Activated CD8-positive, alpha-beta memory T cell treated with anti-CD3 and anti-CD28 coated beads, Interleukin-2, amount 10 ng/mL, durations not matched to agents 7 days and 5 days (primary cell): ENCODE measurements at regions not wholly inside any gene's neighbourhood (a gene's known extent, or its start where the extent isn't known, plus 50 kb on each side); places are given as distances from the start of the nearest gene placed in this dataset.

Experiments used
- ATAC-seq: fragments of 150-1000 bp; cut with Tn5 transposase; one replicate; pipeline ENCODE4 v1.10.0; 2021; ENCODE audit warnings: moderate library complexity
- CTCF ChIA-PET: fragments of 350-600 bp; sonication (Branson Sonifier 250); formaldehyde crosslinking; loops from one replicate; lab custom pipeline; 2021; ENCODE audit warnings: antibody characterized with exemption; lab: Charles Lee
- DNase-seq: peaks from one replicate; pipeline ENCODE4 v3.0.0-alpha.2; 2020
- H3K27ac Mint-ChIP-seq: one replicate; pipeline ENCODE4 v1.8.0; 2021; ENCODE audit warnings: mild to moderate bottlenecking, mixed read lengths
- H3K27me3 Mint-ChIP-seq: one replicate; pipeline ENCODE4 v1.8.0; 2021; ENCODE audit warnings: mixed read lengths
- H3K36me3 Mint-ChIP-seq: one replicate; pipeline ENCODE4 v1.8.0; 2021; ENCODE audit warnings: mild to moderate bottlenecking, mixed read lengths
- H3K4me1 Mint-ChIP-seq: one replicate; pipeline ENCODE4 v1.8.0; 2021; ENCODE audit warnings: mixed read lengths
- H3K4me3 Mint-ChIP-seq: one replicate; pipeline ENCODE4 v1.8.0; 2021; ENCODE audit warnings: mild to moderate bottlenecking, moderate library complexity, mixed read lengths
- H3K9me3 Mint-ChIP-seq: one replicate; pipeline ENCODE4 v1.8.0; 2022; ENCODE audit warnings: low read depth, mixed read lengths

DNA sequence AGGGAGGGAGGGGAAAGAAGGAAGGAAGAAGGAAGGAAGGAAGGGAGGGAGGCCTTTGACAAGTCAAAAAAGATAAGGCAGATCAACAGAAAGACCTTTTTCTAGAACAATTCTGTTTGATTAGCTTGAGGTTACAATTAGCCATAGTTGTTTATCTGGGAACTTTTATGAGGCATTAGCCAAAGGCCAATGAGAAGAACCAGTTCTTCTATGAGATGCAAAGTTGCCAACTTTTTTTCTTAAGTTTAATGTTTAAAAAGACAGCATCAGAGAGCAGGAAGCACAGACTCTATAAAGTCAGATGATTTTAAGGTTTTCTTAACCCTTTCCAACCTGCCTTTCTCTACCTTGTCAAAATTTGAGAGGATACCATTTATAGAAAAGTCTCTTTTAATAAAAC is 301.3 kb upstream of the NR2F2 start:
- Mint-ChIP-seq H3K27me3 (peaks cover 27% of the 10 kb centered on the region), H3K9me3 (no peaks in the 10 kb centered on the region), H3K4me3 (no peak overlapping the region), H3K27ac (no peak overlapping the region), H3K36me3 (no peaks in the 10 kb centered on the region), H3K4me1 (no peaks in the 10 kb centered on the region)
- DNase-seq (no peak), ATAC-seq (no peak)
- CTCF ChIA-PET, result no interaction called here

- no peak overlapping the region for H3K27ac Mint-ChIP-seq
Observed at GRCh38 chr15:96031426-96032110, 298.9 kb upstream of the NR2F2 start.

GRCh38 chr15:96035091-96035490 is 295.4 kb upstream of the NR2F2 start:
- Mint-ChIP-seq H3K4me3 (no peak overlapping the region), H3K27ac (no peak overlapping the region), H3K4me1 (peaks cover 8% of the 10 kb centered on the region), H3K9me3 (no peaks in the 10 kb centered on the region), H3K36me3 (no peaks in the 10 kb centered on the region), H3K27me3 (peaks cover 71% of the 10 kb centered on the region)
- CTCF ChIA-PET, result no interaction called here
- no peak for DNase-seq
- ATAC-seq, result no peak

More at GRCh38 chr15:96031426-96032110, 298.9 kb upstream of the NR2F2 start:
- no peaks in the 10 kb centered on the region for H3K9me3 Mint-ChIP-seq
- ATAC-seq, result no peak
- peaks cover 47% of the 10 kb centered on the region for H3K27me3 Mint-ChIP-seq
- CTCF ChIA-PET, result no interaction called here
- H3K36me3 Mint-ChIP-seq, result no peaks in the 10 kb centered on the region
- H3K4me1 Mint-ChIP-seq, result no peaks in the 10 kb centered on the region
- H3K4me3 Mint-ChIP-seq, result no peak overlapping the region
- no peak for DNase-seq

DNA sequence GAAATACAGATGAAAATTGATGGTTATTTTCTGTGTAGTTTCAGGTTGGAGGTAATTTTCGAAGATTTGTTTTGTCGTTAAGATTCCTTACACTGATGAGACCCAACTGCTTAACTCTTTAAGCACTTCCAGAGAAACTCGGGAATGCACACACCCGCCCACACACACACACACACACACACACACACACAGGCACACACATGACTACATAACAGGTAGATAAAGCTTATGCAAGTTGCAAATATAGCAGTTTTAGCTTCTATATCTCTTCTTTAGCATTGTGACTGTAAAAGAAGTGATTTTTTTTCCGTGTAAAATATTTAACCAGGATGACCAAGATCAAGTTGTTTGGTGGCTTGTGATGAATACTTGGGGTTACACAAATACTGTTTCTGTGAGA is 294.9 kb upstream of the NR2F2 start:
- ATAC-seq, result no peak
- CTCF ChIA-PET, result no interaction called here
- Mint-ChIP-seq H3K4me1 (peaks cover 8% of the 10 kb centered on the region), H3K27ac (no peak overlapping the region), H3K27me3 (peaks cover 75% of the 10 kb centered on the region), H3K36me3 (no peaks in the 10 kb centered on the region), H3K9me3 (no peaks in the 10 kb centered on the region), H3K4me3 (no peak overlapping the region)
- no peak for DNase-seq

- peaks cover 8% of the 10 kb centered on the region for H3K4me1 Mint-ChIP-seq
- no peaks in the 10 kb centered on the region for H3K9me3 Mint-ChIP-seq
- H3K27ac Mint-ChIP-seq, result no peak overlapping the region
- CTCF ChIA-PET, result interaction anchor here (0.6 kb wide), 1 partner anchor 113 kb away, joined by 3 read pairs; no protein-coding TSS in a partner anchor
- peaks cover 73% of the 10 kb centered on the region for H3K27me3 Mint-ChIP-seq
- DNase-seq, result no peak
- no peak overlapping the region for H3K4me3 Mint-ChIP-seq
- ATAC-seq, result no peak
- no peaks in the 10 kb centered on the region for H3K36me3 Mint-ChIP-seq
Observed at GRCh38 chr15:96037584-96037983, 292.9 kb upstream of the NR2F2 start.

DNA sequence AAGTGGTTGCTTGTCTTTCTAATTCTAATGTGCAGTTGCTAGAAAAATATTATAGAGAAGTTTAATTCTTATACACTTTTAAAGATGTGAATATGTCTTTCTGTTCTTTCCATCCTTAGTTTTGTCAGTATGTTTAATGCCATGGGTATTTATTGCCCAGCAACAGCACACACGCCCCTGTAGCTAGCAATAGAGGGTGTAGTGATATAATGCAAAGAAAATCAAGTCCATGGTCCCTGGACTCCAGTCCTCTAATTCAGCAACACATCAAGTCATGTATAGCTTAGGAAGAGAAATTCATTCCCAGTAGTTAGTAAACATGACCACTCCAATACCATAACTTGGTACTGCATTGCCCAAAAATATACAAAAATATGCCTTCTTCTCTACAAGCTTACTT is 292.4 kb upstream of the NR2F2 start:
- Mint-ChIP-seq H3K36me3 (no peaks in the 10 kb centered on the region), H3K27me3 (peaks cover 74% of the 10 kb centered on the region), H3K9me3 (no peaks in the 10 kb centered on the region), H3K27ac (no peak overlapping the region), H3K4me3 (no peak overlapping the region), H3K4me1 (peaks cover 8% of the 10 kb centered on the region)
- DNase-seq (no peak), ATAC-seq (no peak)
- CTCF ChIA-PET, result interaction anchor here (0.6 kb wide), 1 partner anchor 114 kb away, joined by 3 read pairs; no protein-coding TSS in a partner anchor

- DNase-seq (no peak), ATAC-seq (no peak)
- CTCF ChIA-PET, result no interaction called here
- peaks cover 8% of the 10 kb centered on the region for H3K4me1 Mint-ChIP-seq
- H3K27me3 Mint-ChIP-seq, result peaks cover 75% of the 10 kb centered on the region
- no peak overlapping the region for H3K4me3 Mint-ChIP-seq
- no peak overlapping the region for H3K27ac Mint-ChIP-seq
- no peaks in the 10 kb centered on the region for H3K9me3 Mint-ChIP-seq
- no peaks in the 10 kb centered on the region for H3K36me3 Mint-ChIP-seq
Observed at GRCh38 chr15:96038650-96039049, 291.9 kb upstream of the NR2F2 start.

- no peak overlapping the region for H3K27ac Mint-ChIP-seq
- H3K4me1 Mint-ChIP-seq, result peaks cover 6% of the 10 kb centered on the region
- no peak overlapping the region for H3K4me3 Mint-ChIP-seq
- DNase-seq (no peak), ATAC-seq (no peak)
- no peaks in the 10 kb centered on the region for H3K9me3 Mint-ChIP-seq
- no peaks in the 10 kb centered on the region for H3K36me3 Mint-ChIP-seq
- peaks cover 65% of the 10 kb centered on the region for H3K27me3 Mint-ChIP-seq
- CTCF ChIA-PET, result no interaction called here
Observed at GRCh38 chr15:96041982-96042733, 288.3 kb upstream of the NR2F2 start.

DNA sequence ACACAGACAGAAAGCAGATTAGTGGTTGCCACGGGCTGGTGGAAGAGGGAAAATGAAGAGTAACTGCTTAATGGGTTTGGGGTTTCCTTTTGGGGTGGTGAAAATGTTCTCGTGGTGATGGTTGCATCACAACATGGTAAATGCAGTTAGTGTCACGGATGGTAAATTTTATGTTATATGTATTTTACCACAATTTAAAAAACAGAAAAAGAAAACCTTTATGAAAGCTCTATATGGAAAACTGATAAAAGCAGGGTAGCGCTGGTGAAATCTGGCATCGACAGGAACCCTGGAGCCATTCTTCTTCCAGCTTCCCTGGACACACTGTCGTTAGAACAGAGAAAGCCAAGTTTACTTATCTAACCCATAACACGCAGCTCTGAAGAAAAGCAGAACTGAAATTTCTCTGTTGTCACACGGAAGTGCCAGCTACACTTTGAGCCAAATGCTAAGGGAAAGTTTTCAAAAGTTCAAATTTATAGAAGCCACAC is 287.7 kb upstream of the NR2F2 start:
- Mint-ChIP-seq H3K27me3 (peaks cover 62% of the 10 kb centered on the region), H3K4me3 (no peak overlapping the region), H3K4me1 (peaks cover under 1% of the 10 kb centered on the region), H3K27ac (no peak overlapping the region), H3K36me3 (no peaks in the 10 kb centered on the region), H3K9me3 (no peaks in the 10 kb centered on the region)
- CTCF ChIA-PET, result no interaction called here
- ATAC-seq (no peak), DNase-seq (no peak)

- ATAC-seq, result no peak
- CTCF ChIA-PET, result no interaction called here
- Mint-ChIP-seq H3K4me1 (no peaks in the 10 kb centered on the region), H3K36me3 (no peaks in the 10 kb centered on the region), H3K27ac (no peak overlapping the region), H3K27me3 (peaks cover 55% of the 10 kb centered on the region), H3K9me3 (no peaks in the 10 kb centered on the region), H3K4me3 (no peak overlapping the region)
- no peak for DNase-seq
Observed at GRCh38 chr15:96043591-96044171, 286.8 kb upstream of the NR2F2 start.

GRCh38 chr15:96046620-96047240 is 283.8 kb upstream of the NR2F2 start:
- no peaks in the 10 kb centered on the region for H3K9me3 Mint-ChIP-seq
- H3K4me1 Mint-ChIP-seq, result no peaks in the 10 kb centered on the region
- DNase-seq (no peak), ATAC-seq (no peak)
- no peak overlapping the region for H3K27ac Mint-ChIP-seq
- CTCF ChIA-PET, result no interaction called here
- H3K27me3 Mint-ChIP-seq, result peaks cover 55% of the 10 kb centered on the region
- H3K36me3 Mint-ChIP-seq, result no peaks in the 10 kb centered on the region
- no peak overlapping the region for H3K4me3 Mint-ChIP-seq

- no peak overlapping the region for H3K27ac Mint-ChIP-seq
- H3K4me1 Mint-ChIP-seq, result no peaks in the 10 kb centered on the region
- DNase-seq (no peak), ATAC-seq (no peak)
- no peak overlapping the region for H3K4me3 Mint-ChIP-seq
- CTCF ChIA-PET, result no interaction called here
- peaks cover 57% of the 10 kb centered on the region for H3K27me3 Mint-ChIP-seq
- H3K36me3 Mint-ChIP-seq, result no peaks in the 10 kb centered on the region
- H3K9me3 Mint-ChIP-seq, result no peaks in the 10 kb centered on the region
Observed at GRCh38 chr15:96047255-96047931, 283.1 kb upstream of the NR2F2 start.

DNA sequence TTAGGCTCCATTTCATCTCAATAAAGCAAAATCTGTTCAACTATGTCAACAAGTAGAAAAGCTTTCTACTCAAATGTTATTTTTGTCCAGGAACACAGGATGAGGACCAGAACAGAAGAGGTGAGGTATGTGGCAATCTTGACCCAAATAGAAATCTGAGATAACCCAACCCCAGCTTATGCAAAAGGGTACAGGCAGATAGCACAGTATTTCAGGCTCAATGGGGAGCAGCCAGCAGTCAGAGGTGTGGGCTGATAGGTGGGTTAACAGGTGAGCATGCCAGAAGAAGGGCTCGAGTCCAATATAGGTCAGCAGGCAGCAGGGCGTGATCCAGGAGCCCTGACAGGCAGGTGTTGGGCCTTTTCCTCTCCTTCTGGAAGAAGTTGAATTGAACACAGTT is 281.2 kb upstream of the NR2F2 start:
- Mint-ChIP-seq H3K27ac (no peak overlapping the region), H3K4me1 (no peaks in the 10 kb centered on the region), H3K27me3 (peaks cover 56% of the 10 kb centered on the region), H3K4me3 (no peak overlapping the region), H3K36me3 (no peaks in the 10 kb centered on the region), H3K9me3 (no peaks in the 10 kb centered on the region)
- ATAC-seq, result no peak
- no peak for DNase-seq
- CTCF ChIA-PET, result no interaction called here
